ENCODE measurements at regions not wholly inside any gene's neighbourhood (a gene's known extent, or its start where the extent isn't known, plus 50 kb on each side); places are given as distances from the start of the nearest gene placed in this dataset.

DNA sequence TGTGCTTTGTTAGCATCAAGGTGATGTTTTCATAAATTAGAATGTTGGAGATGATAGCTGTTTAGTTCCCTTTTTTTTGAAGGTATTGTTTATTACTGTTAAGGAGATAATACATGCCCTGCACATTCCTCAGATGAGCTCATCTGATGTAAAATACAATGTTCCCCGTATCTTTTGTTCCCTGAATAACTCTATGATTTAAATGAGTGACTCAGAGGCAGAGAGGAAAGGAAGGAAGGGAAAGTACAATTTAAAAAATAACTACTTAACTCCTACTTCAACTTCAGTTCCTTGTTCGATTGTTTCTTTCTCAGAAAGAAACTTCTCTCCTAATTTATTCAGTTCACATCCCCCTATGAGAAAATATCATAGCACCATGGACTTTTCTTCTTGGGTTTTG is 208.7 kb downstream of the KCNE4 start:
- Mint-ChIP-seq H3K4me1 (peaks cover 4% of the 10 kb centered on the region), H3K27me3 (ENCODE audit: low read depth) (no peaks in the 10 kb centered on the region), H3K4me3 (no peak overlapping the region), H3K36me3 (ENCODE audit: low read depth) (peaks cover 7% of the 10 kb centered on the region), H3K27ac (ENCODE audit: unreplicated experiment) (no peak overlapping the region), H3K9me3 (peaks cover 9% of the 10 kb centered on the region)
- DNase-seq (ENCODE audit: low read depth, low spot score): no peak
- TF ChIP-seq, protein P1, sequence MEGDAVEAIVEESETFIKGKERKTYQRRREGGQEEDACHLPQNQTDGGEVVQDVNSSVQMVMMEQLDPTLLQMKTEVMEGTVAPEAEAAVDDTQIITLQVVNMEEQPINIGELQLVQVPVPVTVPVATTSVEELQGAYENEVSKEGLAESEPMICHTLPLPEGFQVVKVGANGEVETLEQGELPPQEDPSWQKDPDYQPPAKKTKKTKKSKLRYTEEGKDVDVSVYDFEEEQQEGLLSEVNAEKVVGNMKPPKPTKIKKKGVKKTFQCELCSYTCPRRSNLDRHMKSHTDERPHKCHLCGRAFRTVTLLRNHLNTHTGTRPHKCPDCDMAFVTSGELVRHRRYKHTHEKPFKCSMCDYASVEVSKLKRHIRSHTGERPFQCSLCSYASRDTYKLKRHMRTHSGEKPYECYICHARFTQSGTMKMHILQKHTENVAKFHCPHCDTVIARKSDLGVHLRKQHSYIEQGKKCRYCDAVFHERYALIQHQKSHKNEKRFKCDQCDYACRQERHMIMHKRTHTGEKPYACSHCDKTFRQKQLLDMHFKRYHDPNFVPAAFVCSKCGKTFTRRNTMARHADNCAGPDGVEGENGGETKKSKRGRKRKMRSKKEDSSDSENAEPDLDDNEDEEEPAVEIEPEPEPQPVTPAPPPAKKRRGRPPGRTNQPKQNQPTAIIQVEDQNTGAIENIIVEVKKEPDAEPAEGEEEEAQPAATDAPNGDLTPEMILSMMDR (conservative IDR thresholded peaks at IDR 0.05): no peak

DNA sequence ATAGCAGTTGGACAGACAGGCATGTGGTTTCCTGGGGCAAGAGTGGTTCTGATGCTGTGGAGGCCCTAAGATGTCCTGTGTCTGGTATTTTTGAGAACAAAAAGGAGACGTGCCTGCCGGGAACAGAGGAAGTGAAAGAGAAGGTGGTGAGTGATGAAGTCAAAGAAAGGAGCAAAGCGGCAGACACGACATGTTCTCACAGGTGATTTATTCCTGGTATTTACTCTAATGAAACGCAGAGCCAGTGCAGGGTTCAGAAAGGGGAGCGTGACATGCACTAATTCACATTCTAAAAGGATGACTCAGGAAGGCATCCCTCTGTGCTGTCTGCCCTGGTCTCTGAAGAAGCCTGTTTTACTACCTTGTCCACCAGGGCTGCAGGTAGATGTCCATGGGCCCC is 211.0 kb downstream of the KCNE4 start:
- no peaks in the 10 kb centered on the region for H3K27me3 Mint-ChIP-seq (ENCODE audit: low read depth)
- H3K9me3 Mint-ChIP-seq: no peaks in the 10 kb centered on the region
- H3K36me3 Mint-ChIP-seq (ENCODE audit: low read depth): no peaks in the 10 kb centered on the region
- no peak for DNase-seq (ENCODE audit: low read depth, low spot score)
- no peak overlapping the region for H3K4me3 Mint-ChIP-seq
- H3K4me1 Mint-ChIP-seq: peaks cover 4% of the 10 kb centered on the region
- H3K27ac Mint-ChIP-seq (ENCODE audit: unreplicated experiment): peak overlapping the region; percentile 21
- TF ChIP-seq, protein P1 (conservative IDR thresholded peaks at IDR 0.05): no peak

DNA sequence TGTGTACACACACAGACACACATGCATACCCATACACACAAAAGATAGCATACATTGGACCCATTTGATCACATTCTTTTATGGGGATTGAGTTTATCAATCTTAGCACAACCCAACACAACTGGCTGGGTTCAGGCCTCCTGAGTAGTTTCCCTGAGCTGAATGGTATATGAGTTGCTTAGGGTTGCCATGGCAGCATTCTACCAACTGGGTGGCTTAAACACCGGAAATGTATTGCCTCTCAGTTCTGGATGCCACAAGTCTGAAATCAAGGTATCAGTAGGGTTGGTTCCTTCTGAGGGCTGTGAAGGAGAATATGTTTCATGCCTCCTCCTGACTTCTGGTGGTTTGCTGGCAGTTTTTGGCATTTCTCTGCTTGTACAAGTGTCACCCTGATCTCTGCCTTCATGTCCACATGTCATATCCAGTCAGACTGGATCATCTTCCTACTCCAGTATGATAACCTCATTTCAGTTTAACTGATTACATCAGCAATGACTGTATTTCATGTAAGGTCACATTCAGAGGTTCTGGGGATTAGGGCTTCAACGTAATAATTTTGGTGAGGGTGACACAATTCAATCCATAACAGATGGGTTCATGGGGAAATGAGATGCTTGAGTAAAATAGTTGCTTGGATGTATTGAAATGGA is 212.7 kb downstream of the KCNE4 start:
- peaks cover 4% of the 10 kb centered on the region for H3K4me1 Mint-ChIP-seq
- H3K27ac Mint-ChIP-seq (ENCODE audit: unreplicated experiment): no peak overlapping the region
- H3K27me3 Mint-ChIP-seq (ENCODE audit: low read depth): no peaks in the 10 kb centered on the region
- H3K36me3 Mint-ChIP-seq (ENCODE audit: low read depth): no peaks in the 10 kb centered on the region
- no peaks in the 10 kb centered on the region for H3K9me3 Mint-ChIP-seq
- TF ChIP-seq, protein P1 (conservative IDR thresholded peaks at IDR 0.05): no peak
- no peak for DNase-seq (ENCODE audit: low read depth, low spot score)
- no peak overlapping the region for H3K4me3 Mint-ChIP-seq

DNA sequence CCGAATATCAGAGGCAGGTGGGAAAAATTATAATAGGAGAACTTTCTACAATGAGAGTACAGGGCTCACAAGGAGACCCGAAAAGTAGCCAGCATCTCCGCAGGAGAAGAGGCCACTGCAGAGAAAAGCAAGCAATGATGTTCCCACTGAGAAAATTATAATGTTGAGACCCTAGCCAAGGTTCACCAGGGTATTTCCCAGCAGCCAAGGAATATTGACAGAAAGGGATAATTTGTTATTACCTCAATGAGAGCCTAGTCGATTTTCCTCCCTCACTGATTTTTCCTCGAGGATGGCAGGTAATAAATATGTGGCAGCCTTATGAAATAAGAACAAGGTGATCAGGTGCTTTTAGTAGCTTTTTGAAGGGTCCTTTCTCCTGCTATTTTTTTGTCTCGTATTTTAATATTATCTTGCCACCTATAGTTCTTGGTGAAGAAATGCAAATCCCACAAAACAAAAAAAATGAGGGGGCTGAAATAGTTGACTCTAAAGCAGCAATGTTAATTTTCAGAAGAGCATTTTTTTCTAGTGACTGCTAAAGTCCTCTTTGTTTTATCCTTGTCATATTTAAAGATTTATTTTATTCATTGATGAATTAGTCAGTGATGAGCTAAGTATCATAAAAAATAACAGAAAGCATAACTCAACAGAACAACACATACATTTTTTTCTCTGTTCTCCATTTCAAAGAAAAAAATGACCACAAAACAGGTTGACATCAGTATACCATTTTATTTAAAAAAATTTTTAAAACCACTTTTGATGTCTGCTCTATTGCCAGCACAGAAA is 215.4 kb downstream of the KCNE4 start:
- no peaks in the 10 kb centered on the region for H3K27me3 Mint-ChIP-seq (ENCODE audit: low read depth)
- H3K4me1 Mint-ChIP-seq: no peaks in the 10 kb centered on the region
- no peak overlapping the region for H3K4me3 Mint-ChIP-seq
- H3K27ac Mint-ChIP-seq (ENCODE audit: unreplicated experiment): no peak overlapping the region
- TF ChIP-seq, protein P1 (conservative IDR thresholded peaks at IDR 0.05): no peak
- no peaks in the 10 kb centered on the region for H3K36me3 Mint-ChIP-seq (ENCODE audit: low read depth)
- no peak for DNase-seq (ENCODE audit: low read depth, low spot score)
- H3K9me3 Mint-ChIP-seq: no peaks in the 10 kb centered on the region

DNA sequence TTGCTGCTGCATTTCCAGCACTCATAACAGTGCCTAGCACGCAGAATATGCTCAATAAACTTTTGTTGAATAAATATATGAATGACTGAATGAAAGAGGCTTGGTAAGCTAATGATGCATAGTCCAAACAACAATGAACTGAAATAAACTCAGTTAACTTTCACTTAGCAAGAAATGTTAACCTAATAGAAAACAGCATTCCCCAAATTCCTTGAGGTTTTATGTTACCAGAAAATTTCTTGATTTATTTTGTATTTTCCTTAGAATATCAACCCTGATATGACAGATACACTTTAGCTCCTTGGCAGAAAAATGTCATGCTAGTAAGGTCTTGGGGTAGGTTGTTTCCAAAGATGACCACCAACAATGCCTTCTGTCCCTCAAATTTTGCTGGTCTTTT is 217.4 kb downstream of the KCNE4 start:
- H3K27me3 Mint-ChIP-seq (ENCODE audit: low read depth): no peaks in the 10 kb centered on the region
- no peak for DNase-seq (ENCODE audit: low read depth, low spot score)
- H3K36me3 Mint-ChIP-seq (ENCODE audit: low read depth): no peaks in the 10 kb centered on the region
- H3K27ac Mint-ChIP-seq (ENCODE audit: unreplicated experiment): no peak overlapping the region
- H3K9me3 Mint-ChIP-seq: no peaks in the 10 kb centered on the region
- H3K4me1 Mint-ChIP-seq: no peaks in the 10 kb centered on the region
- TF ChIP-seq, protein P1 (conservative IDR thresholded peaks at IDR 0.05): no peak
- no peak overlapping the region for H3K4me3 Mint-ChIP-seq

Measured in neural crest cell (in vitro differentiated cells).